ENCODE measurements at regions not wholly inside any gene's neighbourhood (a gene's known extent, or its start where the extent isn't known, plus 50 kb on each side); places are given as distances from the start of the nearest gene placed in this dataset.
"Not testable (repeated sequence)": the region's sequence is repeated elsewhere in the genome, so short reads cannot be mapped to it uniquely, and the experiment has no call there.

DNA sequence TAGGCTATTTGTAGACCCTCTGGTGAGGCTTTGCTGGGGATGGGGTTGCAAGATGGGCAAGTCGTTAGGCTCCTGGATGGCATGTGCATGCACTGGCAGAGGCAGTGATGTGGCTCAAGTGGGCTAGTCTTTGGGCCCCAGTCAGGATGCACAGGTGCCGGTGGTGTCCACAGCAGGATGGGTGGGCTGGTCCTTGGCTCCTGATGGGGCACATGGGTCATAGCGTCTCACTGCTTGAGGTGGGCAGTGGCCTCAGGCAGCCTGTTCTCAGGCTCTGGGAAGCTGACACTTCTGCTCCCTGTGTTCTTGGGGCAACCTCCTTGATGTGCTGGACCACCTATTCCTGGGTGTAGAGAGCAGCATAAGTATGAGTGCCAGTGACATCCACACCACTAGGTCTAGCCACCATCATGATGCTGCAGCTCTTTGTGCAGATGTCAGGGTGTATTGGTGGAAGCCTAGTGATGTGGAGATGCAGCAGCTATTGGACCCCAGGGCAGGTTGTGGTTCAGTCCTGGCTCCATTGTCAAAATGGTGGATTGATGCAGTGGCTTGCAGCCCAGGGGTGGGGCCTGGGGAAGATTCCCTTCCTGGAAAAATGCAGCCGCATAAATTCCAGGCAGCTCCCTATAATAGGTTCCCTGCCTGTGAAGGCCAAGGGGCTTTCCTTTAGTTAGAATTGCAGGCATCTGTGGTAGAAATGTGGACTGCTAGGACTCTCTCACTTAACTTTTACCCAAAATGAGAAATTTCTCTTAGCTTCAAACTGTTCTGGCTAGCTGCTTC lies 742.5 kb upstream of the MDGA2 start:
- no peak for DNase-seq (ENCODE audit: low read depth in 2 of 2)

DNA sequence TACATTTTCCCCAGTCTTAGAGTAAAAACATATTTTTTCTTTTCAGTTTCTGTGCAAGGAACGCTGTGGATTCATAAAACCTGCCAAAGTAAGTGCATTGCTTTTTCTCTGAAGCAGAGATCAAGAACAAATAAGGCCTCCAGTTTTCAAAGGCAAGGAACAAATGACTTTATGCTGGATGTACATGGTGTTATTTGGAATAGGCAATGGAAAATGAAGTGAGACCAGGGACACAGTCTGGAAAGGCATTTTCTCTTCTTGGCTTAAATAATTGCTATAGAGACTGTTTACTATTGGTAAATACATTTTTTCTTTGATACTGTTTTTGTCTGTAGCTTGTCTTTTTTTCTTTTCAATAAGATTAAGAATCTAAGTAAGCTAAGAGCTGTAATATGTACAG lies 725.9 kb upstream of the MDGA2 start:
- DNase-seq (ENCODE audit: low read depth in 2 of 2) = no peak

DNA sequence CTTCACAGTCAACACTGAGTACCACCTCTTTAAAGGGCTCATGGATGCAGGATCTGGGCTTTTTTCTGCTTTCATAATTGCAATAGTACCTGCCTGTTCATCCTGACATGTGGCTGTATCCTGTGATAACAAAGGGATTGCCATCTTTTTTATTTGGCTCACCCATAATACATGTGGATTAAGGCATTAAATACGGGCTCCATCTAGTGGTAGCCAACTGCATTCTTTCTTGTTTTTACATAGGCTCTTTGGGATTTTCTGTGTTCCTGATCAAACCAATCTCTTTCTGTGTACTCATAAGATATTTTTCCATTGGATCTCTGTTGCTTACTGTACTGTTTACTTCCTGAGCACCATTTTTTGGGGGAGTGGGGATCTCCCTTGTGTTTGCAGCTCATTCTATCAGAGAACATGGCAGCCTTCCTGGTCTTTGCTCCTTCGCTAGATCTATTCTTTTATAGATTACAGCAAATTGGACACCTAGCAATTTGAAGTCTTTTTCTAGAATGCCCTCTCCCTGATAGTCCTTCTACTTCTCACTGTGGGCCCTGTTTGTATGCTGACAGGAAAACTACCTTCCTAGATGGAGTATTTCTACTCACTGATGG lies 723.4 kb upstream of the MDGA2 start:
- DNase-seq (ENCODE audit: low read depth in 2 of 2) = peak; percentile 1 to 5

GRCh38 chr14:48391661-48392060 lies 716.3 kb upstream of the MDGA2 start:
- no peak for DNase-seq (ENCODE audit: low read depth in 2 of 2)

- DNase-seq (ENCODE audit: low read depth in 2 of 2) = no peak
Observed at GRCh38 chr14:48390346-48390745, 714.9 kb upstream of the MDGA2 start.

DNA sequence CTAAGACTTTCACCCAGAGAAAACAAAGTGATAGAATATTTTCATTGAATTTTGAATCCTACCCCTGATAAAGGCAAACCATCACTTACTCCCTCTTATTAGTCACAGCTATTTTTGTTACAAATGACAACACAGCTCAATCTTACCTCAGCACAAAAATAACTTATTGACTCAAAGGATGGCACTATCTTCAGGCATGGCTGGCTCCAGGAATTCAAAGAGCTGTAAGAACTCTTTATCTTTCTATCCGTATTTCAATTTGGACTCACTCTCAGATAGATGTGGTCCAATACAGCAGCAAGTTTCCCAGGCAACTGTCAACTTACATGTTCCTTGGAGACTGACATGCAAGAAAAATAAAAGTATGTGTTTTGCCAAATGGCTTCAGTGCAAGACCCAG lies 709.4 kb upstream of the MDGA2 start:
- DNase-seq (ENCODE audit: low read depth in 2 of 2) = no peak

- DNase-seq (ENCODE audit: low read depth in 2 of 2) = no peak
Observed at GRCh38 chr14:48382961-48383360, 707.6 kb upstream of the MDGA2 start.

DNA sequence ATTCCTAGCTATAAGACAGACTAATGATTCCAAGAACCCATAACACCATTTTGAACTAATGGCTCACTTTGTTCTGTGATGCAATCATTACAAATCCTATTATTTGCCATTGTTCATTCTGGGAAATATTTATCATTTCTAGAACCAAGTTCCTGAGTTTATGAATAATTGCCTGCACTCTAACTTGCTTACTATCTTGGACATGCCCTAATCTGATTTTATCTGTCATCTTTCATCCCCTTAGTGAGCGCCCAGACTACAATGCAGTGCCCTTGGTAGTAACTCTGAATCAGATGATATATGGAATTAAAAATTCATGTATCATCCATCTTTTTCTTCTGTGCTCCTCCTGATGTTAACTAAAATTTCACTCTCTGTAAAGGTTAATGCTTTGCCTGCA lies 703.1 kb upstream of the MDGA2 start:
- DNase-seq (ENCODE audit: low read depth in 2 of 2) = no peak

- no peak for DNase-seq (ENCODE audit: low read depth in 2 of 2)
Observed at GRCh38 chr14:48373981-48374380, 698.6 kb upstream of the MDGA2 start.

GRCh38 chr14:48350971-48351370 lies 675.6 kb upstream of the MDGA2 start:
- DNase-seq (ENCODE audit: low read depth in 2 of 2) = no peak

DNA sequence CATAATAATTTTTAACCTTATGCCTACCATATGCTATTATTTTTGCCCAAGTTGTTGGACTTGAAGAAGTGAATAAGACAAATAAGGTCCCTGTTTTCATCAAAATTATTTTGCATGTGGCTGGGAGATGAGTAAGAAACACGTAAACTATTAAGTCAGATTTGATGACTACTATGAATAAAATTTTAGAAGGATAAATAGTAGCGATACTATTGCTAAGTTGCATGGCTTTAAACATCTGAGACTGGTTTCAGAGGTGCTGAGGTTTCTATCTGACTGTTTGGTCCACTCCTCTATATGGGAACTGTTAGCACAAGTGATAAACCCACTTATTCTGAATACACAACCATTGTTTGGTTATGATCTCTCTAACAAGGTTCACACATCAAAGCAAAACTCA lies 674.3 kb upstream of the MDGA2 start:
- no peak for DNase-seq (ENCODE audit: low read depth in 2 of 2)

GRCh38 chr14:48341069-48341468 lies 665.7 kb upstream of the MDGA2 start:
- DNase-seq (ENCODE audit: low read depth in 2 of 2) = no peak

GRCh38 chr14:48333221-48333920 lies 658.0 kb upstream of the MDGA2 start:
- DNase-seq (ENCODE audit: low read depth in 2 of 2) = no peak

- DNase-seq (ENCODE audit: low read depth in 2 of 2) = no peak
Observed at GRCh38 chr14:48331421-48331820, 656.0 kb upstream of the MDGA2 start.

GRCh38 chr14:48325486-48325885 lies 650.1 kb upstream of the MDGA2 start:
- DNase-seq (ENCODE audit: low read depth in 2 of 2) = no peak

DNA sequence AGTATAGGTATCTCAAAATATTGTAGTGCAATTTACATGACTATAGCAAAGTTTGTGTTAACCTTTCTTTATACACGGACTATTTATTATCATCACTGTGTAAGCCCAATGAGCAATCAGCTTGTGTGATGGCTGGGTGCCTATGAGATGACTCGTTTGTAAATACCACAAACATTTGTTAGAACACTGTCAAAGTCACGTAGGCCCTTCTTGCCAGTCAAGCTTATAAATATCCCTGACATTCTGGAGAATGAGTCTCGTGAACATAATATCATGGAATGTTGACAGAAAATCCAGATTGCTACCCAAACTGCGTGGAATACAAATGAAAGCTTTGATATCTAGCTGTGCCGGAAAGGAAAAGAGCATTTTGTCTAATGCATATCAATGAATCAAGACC lies 648.3 kb upstream of the MDGA2 start:
- no peak for DNase-seq (ENCODE audit: low read depth in 2 of 2)

- DNase-seq (ENCODE audit: low read depth in 2 of 2) = no peak
Observed at GRCh38 chr14:48319823-48320222, 644.4 kb upstream of the MDGA2 start.

DNA sequence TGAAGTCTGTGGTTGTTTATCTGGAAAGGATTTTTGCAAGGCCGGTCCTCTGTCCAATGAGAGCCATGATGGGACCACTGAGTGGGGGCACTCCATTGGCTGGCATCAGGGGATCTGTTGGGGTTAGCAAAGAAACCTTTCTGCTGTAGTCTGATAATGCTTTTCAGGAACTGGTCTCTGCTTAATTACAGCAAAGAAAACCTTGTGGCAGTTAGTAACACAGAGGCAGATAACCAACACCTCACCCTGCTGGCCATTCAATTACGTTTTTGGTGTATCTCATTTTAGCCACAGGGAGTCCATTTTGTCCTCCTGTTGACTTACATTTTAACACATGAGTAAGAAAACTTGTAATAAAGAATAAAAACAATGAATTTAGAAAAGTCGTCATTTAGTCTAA lies 629.3 kb upstream of the MDGA2 start:
- DNase-seq (ENCODE audit: low read depth in 2 of 2) = no peak

- DNase-seq (ENCODE audit: low read depth in 2 of 2) = no peak
Observed at GRCh38 chr14:48289701-48290100, 614.3 kb upstream of the MDGA2 start.

DNA sequence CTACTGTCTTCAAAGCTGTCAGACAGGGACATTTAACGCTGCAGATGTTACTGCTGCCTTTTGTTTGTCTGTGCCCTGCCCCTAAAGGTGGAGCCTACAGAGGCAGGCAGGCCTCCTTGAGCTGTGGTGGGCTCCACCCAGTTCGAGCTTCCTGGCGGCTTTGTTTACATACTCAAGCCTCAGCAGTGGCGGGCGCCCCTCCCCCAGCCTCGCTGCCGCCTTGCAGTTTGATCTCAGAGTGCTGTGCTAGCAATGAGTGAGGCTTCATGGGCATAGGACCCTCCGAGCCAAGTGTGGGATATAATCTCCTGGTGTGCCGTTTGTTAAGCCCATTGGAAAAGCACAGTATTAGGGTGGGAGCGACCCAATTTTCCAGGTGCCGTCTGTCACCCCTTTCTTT lies 609.8 kb upstream of the MDGA2 start:
- DNase-seq (ENCODE audit: low read depth in 2 of 2) = not testable (repeated sequence)

- no peak for DNase-seq (ENCODE audit: low read depth in 2 of 2)
Observed at GRCh38 chr14:48275301-48275700, 599.9 kb upstream of the MDGA2 start.

DNA sequence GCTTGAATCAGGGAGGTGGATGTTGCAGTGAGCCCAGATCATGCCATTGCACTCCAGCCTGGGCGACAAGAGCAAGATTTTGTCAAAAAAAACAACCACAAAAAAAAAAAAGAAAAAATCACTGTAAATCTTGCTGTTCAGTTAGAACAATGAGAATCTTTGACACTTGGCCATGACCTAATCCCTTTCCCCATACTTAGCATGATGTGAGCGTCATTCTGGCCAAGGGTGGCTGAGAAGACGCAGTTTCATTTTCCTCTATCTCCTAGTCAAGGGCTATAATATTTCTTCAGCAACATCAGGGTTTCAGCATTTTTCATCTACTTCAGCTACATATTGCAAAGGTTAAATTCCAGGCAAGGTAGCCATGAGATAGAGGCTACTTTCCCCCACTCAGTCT lies 599.4 kb upstream of the MDGA2 start:
- no peak for DNase-seq (ENCODE audit: low read depth in 2 of 2)

- not testable (repeated sequence) for DNase-seq (ENCODE audit: low read depth in 2 of 2)
Observed at GRCh38 chr14:48267926-48268325, 592.5 kb upstream of the MDGA2 start.

Data from fibroblast of skin of left biceps (primary cell).